Uterus (tissue), 2 donors: ENCODE measurements at regions not wholly inside any gene's neighbourhood (a gene's known extent, or its start where the extent isn't known, plus 50 kb on each side); places are given as distances from the start of the nearest gene placed in this dataset.

Experiments
- CTCF ChIP-seq, 4 experiments: fragments of 200-600 bp in 2 of 4; fragments of 450-650 bp in 2 of 4; sonication (generic) in 2 of 4; IDR thresholded peaks; one replicate each; pipeline ENCODE4 v1.5.1; 2016 to 2019; ENCODE audit warnings: antibody characterized with exemption in 4 of 4, mild to moderate bottlenecking in 2 of 4, moderate library complexity in 1 of 4
- POLR2A ChIP-seq, 2 donors: fragments of 450-650 bp; IDR thresholded peaks; one replicate each; pipeline ENCODE4 v1.6.1; 2016; ENCODE audit warnings: antibody characterized with exemption in 2 of 2, mild to moderate bottlenecking in 1 of 2, moderate library complexity in 1 of 2

- TF ChIP-seq CTCF (IDR thresholded peaks at IDR 0.05) (no peak), POLR2A (IDR thresholded peaks at IDR 0.05) (no peak)
Measured at GRCh38 chr4:14644580-14645282, 357.6 kb upstream of the CPEB2 start.
